ENCODE measurements at regions not wholly inside any gene's neighbourhood (a gene's known extent, or its start where the extent isn't known, plus 50 kb on each side); places are given as distances from the start of the nearest gene placed in this dataset.

DNA sequence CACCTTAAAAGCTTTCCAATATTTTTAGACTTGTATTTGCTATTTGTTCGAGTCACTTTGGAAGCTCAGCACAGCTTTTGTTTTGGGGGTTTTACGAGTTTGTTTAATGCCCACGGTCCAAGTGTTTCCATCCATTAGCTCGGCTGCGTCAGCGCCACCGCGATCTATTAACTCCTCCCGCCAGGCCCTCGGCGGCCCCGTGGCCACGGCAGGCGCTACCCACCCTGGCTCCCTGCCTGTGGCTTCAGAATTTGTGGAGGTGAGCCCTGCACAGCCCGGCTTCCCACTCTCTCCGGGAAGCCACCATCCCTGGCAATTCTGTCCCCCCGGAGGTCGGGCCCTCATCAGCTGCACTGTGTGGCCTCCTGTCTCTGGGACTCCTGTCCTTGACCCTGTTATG lies 648.5 kb downstream of the BRD1 start:
- no peak for DNase-seq (ENCODE audit: low spot score)
- TF ChIP-seq CTCF (IDR thresholded peaks at IDR 0.05; ENCODE audit: extremely low read depth, missing control alignments), result no peak

GRCh38 chr22:49178246-49179005 lies 649.2 kb downstream of the BRD1 start:
- DNase-seq (ENCODE audit: low spot score), result no peak

DNA sequence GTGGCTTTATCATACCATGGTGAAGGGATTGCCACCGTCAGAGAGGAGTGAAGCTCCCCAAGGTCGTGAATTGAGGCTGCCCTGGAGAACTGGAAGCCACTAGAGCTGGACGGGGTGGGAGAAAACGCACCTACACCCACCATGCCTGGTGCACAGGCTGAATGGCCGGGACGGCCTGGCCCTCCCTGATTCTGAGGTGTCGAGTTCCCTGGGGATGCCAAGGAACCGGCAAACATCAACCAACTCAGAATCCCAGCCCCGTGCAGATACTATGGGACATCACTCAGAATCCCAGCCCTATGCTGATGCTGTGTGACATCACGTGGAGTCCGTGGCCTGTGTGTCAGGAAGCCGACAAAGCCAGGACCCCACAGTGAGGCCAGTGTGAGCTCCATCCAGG lies 650.0 kb downstream of the BRD1 start:
- DNase-seq (ENCODE audit: low spot score), result no peak
- no peak for TF ChIP-seq CTCF (IDR thresholded peaks at IDR 0.05; ENCODE audit: extremely low read depth, missing control alignments)

More at GRCh38 chr22:49178246-49179005, 649.2 kb downstream of the BRD1 start:
- no peak for TF ChIP-seq CTCF (IDR thresholded peaks at IDR 0.05; ENCODE audit: extremely low read depth, missing control alignments)

- no peak for DNase-seq (ENCODE audit: low spot score)
- TF ChIP-seq CTCF (IDR thresholded peaks at IDR 0.05; ENCODE audit: extremely low read depth, missing control alignments), result no peak
Measured at GRCh38 chr22:49176956-49177355, 650.7 kb downstream of the BRD1 start.

GRCh38 chr22:49170053-49170452 lies 657.6 kb downstream of the BRD1 start:
- TF ChIP-seq CTCF (IDR thresholded peaks at IDR 0.05; ENCODE audit: extremely low read depth, missing control alignments), result no peak
- DNase-seq (ENCODE audit: low spot score), result no peak

DNA sequence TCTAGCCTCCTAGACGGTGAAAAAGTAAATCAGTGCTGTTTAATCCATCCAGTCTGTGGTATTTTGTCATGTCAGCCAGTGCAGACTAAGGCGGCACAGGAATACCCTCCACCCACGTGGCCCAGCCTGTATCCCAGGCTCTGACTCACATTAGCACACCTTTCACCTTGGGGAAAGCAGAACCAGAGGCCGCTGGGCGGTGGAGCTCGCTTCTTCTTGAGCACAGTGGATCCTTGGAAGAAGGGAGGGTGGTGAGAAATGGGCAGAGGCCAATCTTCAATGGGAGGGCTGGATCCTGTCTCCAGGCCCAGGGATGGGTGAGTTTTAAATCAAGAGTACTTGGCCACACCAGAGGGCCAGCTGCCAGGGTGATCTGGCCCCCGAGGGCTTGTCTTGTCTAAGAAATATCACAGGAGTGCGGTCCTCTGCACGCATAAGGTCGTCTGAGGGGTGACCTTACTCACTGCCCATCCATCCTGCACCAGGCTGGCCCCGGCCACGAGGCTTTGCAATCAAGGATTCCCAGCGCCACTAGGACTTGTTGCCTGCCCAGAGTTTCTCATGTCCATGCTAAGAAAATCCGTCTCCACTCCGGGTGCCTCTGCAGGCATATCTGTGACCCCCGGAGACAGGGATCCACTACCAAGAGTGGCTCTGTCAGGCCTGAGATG lies 658.5 kb downstream of the BRD1 start:
- no peak for DNase-seq (ENCODE audit: low spot score)
- TF ChIP-seq CTCF (IDR thresholded peaks at IDR 0.05; ENCODE audit: extremely low read depth, missing control alignments), result no peak

- TF ChIP-seq CTCF (IDR thresholded peaks at IDR 0.05; ENCODE audit: extremely low read depth, missing control alignments), result no peak
- no peak for DNase-seq (ENCODE audit: low spot score)
Measured at GRCh38 chr22:49168219-49168813, 659.4 kb downstream of the BRD1 start.

Measured in GM20000 (cell line).